ENCODE measurements at regions not wholly inside any gene's neighbourhood (a gene's known extent, or its start where the extent isn't known, plus 50 kb on each side); places are given as distances from the start of the nearest gene placed in this dataset.

DNA sequence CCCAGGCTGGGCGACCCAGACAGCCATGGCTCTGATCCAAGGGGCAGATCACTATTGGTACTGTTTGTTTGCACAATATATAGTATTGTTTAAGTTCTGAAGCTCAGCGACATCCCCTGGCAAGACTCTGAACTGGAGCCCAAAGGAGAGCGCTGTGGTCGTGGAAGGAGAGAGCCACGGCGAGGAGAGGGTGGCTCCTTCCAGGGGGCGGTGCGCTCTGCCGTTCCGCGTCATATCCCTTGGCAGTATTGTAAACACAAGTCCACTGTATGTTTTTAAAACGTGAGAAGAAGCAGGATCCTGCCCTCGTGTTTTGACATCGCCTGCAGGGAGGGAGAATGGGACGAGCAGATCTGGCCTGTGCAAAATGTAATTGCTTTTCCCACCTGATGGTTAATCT lies 185.5 kb downstream of the RAB28 start:
- Histone ChIP-seq H3K4me3 (no peak overlapping the region), H3K27ac (no peak overlapping the region)
- TF ChIP-seq, protein P1, sequence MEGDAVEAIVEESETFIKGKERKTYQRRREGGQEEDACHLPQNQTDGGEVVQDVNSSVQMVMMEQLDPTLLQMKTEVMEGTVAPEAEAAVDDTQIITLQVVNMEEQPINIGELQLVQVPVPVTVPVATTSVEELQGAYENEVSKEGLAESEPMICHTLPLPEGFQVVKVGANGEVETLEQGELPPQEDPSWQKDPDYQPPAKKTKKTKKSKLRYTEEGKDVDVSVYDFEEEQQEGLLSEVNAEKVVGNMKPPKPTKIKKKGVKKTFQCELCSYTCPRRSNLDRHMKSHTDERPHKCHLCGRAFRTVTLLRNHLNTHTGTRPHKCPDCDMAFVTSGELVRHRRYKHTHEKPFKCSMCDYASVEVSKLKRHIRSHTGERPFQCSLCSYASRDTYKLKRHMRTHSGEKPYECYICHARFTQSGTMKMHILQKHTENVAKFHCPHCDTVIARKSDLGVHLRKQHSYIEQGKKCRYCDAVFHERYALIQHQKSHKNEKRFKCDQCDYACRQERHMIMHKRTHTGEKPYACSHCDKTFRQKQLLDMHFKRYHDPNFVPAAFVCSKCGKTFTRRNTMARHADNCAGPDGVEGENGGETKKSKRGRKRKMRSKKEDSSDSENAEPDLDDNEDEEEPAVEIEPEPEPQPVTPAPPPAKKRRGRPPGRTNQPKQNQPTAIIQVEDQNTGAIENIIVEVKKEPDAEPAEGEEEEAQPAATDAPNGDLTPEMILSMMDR (IDR thresholded peaks at IDR 0.05) = no peak
- DNase-seq (ENCODE audit: low spot score) = no peak

- H3K27ac ChIP-seq = no peak overlapping the region
- TF ChIP-seq, protein P1 (IDR thresholded peaks at IDR 0.05) = no peak
- H3K4me3 ChIP-seq = no peak overlapping the region
- no peak for DNase-seq (ENCODE audit: low spot score)
These were observed 187.2 kb downstream of the RAB28 start for GRCh38 chr4:13296986-13297385.

- DNase-seq (ENCODE audit: low spot score) = no peak
- Histone ChIP-seq H3K27ac (no peak overlapping the region), H3K4me3 (no peak overlapping the region)
- TF ChIP-seq, protein P1 (IDR thresholded peaks at IDR 0.05) = no peak
These were observed 189.1 kb downstream of the RAB28 start for GRCh38 chr4:13294961-13295605.

DNA sequence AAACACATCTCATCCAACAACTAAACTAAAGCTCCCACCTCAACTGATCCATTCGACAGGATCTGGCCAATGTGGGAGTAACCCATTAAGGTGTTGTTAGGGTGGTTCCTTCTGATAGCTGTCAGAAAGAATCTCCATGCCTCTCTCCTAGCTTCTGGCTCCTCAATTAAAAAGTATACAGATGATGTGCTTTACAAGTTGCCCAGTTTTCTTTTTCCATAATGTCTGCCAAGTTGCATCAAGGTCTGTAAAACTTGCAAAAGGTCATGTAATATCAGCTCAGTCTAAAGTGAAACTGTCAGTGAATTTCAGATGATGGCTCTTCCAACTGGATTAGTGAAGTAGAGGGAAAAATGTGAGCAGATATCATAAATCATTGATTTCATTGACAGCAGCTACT lies 191.8 kb downstream of the RAB28 start:
- H3K4me3 ChIP-seq = no peak overlapping the region
- TF ChIP-seq, protein P1 (IDR thresholded peaks at IDR 0.05) = no peak
- H3K27ac ChIP-seq = no peak overlapping the region
- DNase-seq (ENCODE audit: low spot score) = no peak

DNA sequence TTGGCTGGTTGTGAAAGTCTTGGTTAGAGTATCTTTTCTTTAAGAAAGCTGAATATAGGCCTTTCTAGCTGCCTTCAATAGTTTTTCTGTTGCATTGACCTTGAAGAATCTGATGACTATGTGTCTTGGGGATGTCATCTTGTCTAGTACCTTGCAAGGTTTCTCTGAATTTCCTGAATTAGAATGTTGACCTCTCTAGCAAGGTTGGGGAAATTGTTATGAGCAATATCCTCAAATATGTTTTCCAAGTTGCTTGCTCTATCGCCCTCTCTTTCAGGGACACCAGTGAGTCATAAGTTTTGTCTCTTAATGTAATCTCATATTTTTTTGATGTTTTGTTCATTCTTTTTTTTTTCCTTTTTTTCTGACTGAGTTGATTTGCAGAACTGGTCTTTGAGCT lies 194.7 kb downstream of the RAB28 start:
- no peak for DNase-seq (ENCODE audit: low spot score)
- TF ChIP-seq, protein P1 (IDR thresholded peaks at IDR 0.05) = no peak
- Histone ChIP-seq H3K27ac (no peak overlapping the region), H3K4me3 (no peak overlapping the region)

DNA sequence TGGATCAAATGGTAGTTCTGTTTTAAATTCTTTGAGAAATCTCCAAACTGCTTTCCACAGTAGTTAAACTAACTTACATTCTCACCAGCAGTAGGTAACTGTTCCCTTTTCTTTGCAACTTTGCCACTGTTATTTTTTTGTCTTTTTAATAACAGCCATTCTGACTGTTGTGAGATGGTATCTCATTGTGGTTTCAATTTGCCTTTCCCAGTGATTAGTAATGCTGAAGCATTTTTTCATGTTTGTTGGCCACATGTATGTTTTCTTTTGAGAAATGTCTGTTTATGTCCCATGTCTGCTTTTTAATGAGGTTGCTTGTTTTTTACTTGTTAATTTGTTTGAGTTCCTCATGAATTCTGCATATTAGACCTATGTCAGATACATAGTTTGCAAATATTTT lies 198.8 kb downstream of the RAB28 start:
- TF ChIP-seq, protein P1 (IDR thresholded peaks at IDR 0.05) = no peak
- H3K4me3 ChIP-seq = no peak overlapping the region
- DNase-seq (ENCODE audit: low spot score) = no peak
- H3K27ac ChIP-seq = no peak overlapping the region

- Histone ChIP-seq H3K4me3 (no peak overlapping the region), H3K27ac (no peak overlapping the region)
- TF ChIP-seq, protein P1 (IDR thresholded peaks at IDR 0.05) = no peak
- no peak for DNase-seq (ENCODE audit: low spot score)
These were observed 199.2 kb downstream of the RAB28 start for GRCh38 chr4:13284932-13285331.
